Heart right ventricle (tissue), 16 donors: ENCODE measurements at regions not wholly inside any gene's neighbourhood (a gene's known extent, or its start where the extent isn't known, plus 50 kb on each side); places are given as distances from the start of the nearest gene placed in this dataset.

Experiments used
- ATAC-seq, 8 donors: fragments of 200-7000 bp; cut with Tn5 transposase; one replicate each; pipeline ENCODE4 v1.9.1; 2020; ENCODE audit warnings: mild to moderate bottlenecking in 8 of 8, moderate library complexity in 8 of 8, moderate number of reproducible peaks in 1 of 8
- DNase-seq, 2 donors: peaks; one replicate each; pipeline ENCODE4 v3.0.0-alpha.2; 2020
- H3K27ac ChIP-seq, 10 donors: fragments of 200-600 bp; sonication (generic) in 2 of 10; one replicate each; pipeline versions ENCODE4 v1.5.0 to v1.8.0; 2020 to 2022; ENCODE audit warnings: mild to moderate bottlenecking in 3 of 10
- H3K27me3 ChIP-seq, 7 donors: fragments of 200-600 bp; one replicate each; pipeline ENCODE4 v1.8.0; 2021 to 2022; ENCODE audit warnings: mild to moderate bottlenecking in 2 of 7
- H3K36me3 ChIP-seq, 9 donors: fragments of 200-600 bp; sonication (generic) in 1 of 9; one replicate each; pipeline versions ENCODE4 v1.5.0 to v1.8.0; 2020 to 2022; ENCODE audit warnings: mild to moderate bottlenecking in 2 of 9
- H3K4me1 ChIP-seq, 9 donors: fragments of 200-600 bp; sonication (generic) in 1 of 9; one replicate each; pipeline versions ENCODE4 v1.5.0 to v1.8.0; 2020 to 2022; ENCODE audit warnings: mild to moderate bottlenecking in 4 of 9
- H3K4me3 ChIP-seq, 10 donors: fragments of 200-600 bp; sonication (generic) in 2 of 10; one replicate each; pipeline versions ENCODE4 v1.5.0 to v1.8.0; 2020 to 2022; ENCODE audit warnings: mild to moderate bottlenecking in 7 of 10, moderate library complexity in 2 of 10
- H3K9me3 ChIP-seq, 11 donors: fragments of 200-600 bp in 10 of 11; sonication (generic) in 2 of 11; one replicate each; pipeline versions ENCODE4 v1.5.0 to v1.8.0; 2013 to 2022; ENCODE audit warnings: mild to moderate bottlenecking in 2 of 11, control low read depth in 1 of 11, moderate library complexity in 1 of 11
- CTCF ChIP-seq, 9 donors: fragments of 200-600 bp; sonication (generic) in 2 of 9; IDR thresholded peaks; one replicate each; pipeline versions ENCODE4 v1.5.0 to v1.8.0; 2021 to 2022; ENCODE audit warnings: antibody characterized with exemption in 9 of 9, mild to moderate bottlenecking in 5 of 9, moderate library complexity in 1 of 9
- WGBS, 2 donors: extraction: QIAGEN DNeasy Blood & Tissue Kit; methylation state at CpG; one replicate each; pipeline ENCODE4 v1.1.7; 2013; ENCODE audit warnings: inconsistent platforms in 1 of 2; 5-methylcytosine and 5-hydroxymethylcytosine counted together
- intact Hi-C, 10 donors: fragments of 100-400 bp; cut with DNase I; formaldehyde crosslinking; loops; one replicate each; pipeline versions ENCODE4 v1.11.1 to v1.14.2; 2022
- donor health status: Arrhythmogenic right ventricular cardiomyopathy.
- donor health status: ischemic (EF 13 %, LVEDD 7.1; RV severe dilation, severe dysfunction).
- donor health status: healthy with polysubstance abuse.
- donor health status: DM: no; HTN: yes; CAD: no.
- donor health status: DM: no; HTN: no; CAD: no.
- donor health status: ischemic (EF 25% LVEDD 6.9; RV normal size, moderate dysfunction).
- donor health status: ischemic (EF 25% LVEDD 5.7; RV mildly dilated, moderate dysfunction).
- donor health status: healthy.
- donor health status: DM: yes; HTN: yes; CAD: no.
- donor health status: Ischemic cardiomyopathy.
- donor health status: ischemic (EF 35%, LVEDD 5.7; RV mildly dilated, moderate dysfunction).
- donor health status: nonischemic (EF 11% LVEDD 7.7; RV severe dilation, severe dysfunction).
- donor health status: DM: yes; HTN: yes; CAD: no.
- donor health status: PGD.
- donor health status: ischemic (EF 29% LVEDD 5.4; RV normal size, mild dysfunction).
- donor health status: nonischemic (EF 23%, LVEDD 6.1; RV moderate dilation, normal function).

DNA sequence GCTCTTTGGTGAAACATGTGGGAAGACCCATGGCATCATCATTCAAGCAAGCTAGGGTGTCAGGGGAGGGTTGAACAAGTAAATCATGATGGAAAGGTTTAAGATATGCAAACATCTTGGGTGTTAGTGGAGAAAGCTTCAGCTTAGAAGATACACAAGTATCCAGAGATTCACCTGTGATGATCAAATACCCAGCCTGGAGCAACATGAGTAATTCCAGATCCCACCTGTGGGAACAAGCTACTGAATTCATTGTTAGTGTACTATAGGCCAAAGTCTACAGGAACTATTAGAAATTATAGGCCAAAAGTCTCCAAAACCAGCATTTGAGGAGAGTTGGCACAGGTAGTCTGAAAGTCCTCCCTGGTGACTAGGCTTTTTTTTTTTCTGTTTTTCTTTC is 499.9 kb downstream of the NUF2 start:
- Histone ChIP-seq H3K9me3 (peaks cover 0 to 13% (median 0%) of the 10 kb centered on the region in 11 donors), H3K4me3 (no peak overlapping the region), H3K27me3 (no peaks in the 10 kb centered on the region), H3K36me3 (no peaks in the 10 kb centered on the region), H3K27ac (no peak overlapping the region), H3K4me1 (peaks cover 0 to 27% (median 0%) of the 10 kb centered on the region in 9 donors)
- intact Hi-C loops, result no loop called here
- ATAC-seq (no peak), DNase-seq (no peak)
- no peak for TF ChIP-seq CTCF (IDR thresholded peaks at IDR 0.05)

- no peak for TF ChIP-seq CTCF (IDR thresholded peaks at IDR 0.05)
- peaks cover 0 to 13% (median 0%) of the 10 kb centered on the region in 11 donors for H3K9me3 ChIP-seq
- H3K27ac ChIP-seq, result peak overlapping the region in 2 of 10 donors; percentile 6 to 58
- no peaks in the 10 kb centered on the region for H3K36me3 ChIP-seq
- peak in 5 of 8 donors; percentile 54 to 77 (median 63) for ATAC-seq
- peaks cover 0 to 32% (median 0%) of the 10 kb centered on the region in 9 donors for H3K4me1 ChIP-seq
- intact Hi-C loops, result no loop called here
- H3K27me3 ChIP-seq, result no peaks in the 10 kb centered on the region
- no peak for DNase-seq
- H3K4me3 ChIP-seq, result no peak overlapping the region
Observed at GRCh38 chr1:163823017-163823416, 501.3 kb downstream of the NUF2 start.

- Histone ChIP-seq H3K27me3 (no peaks in the 10 kb centered on the region), H3K4me3 (no peak overlapping the region), H3K4me1 (peaks cover 0 to 32% (median 0%) of the 10 kb centered on the region in 9 donors), H3K9me3 (peaks cover 0 to 13% (median 0%) of the 10 kb centered on the region in 11 donors), H3K36me3 (no peaks in the 10 kb centered on the region), H3K27ac (peak overlapping the region in 2 of 10 donors; percentile 10 to 58)
- no peak for TF ChIP-seq CTCF (IDR thresholded peaks at IDR 0.05)
- DNase-seq, result peak; percentile 23 to 36
- intact Hi-C loops, result no loop called here
- 19 to 33% methylated on average over 1 of the region's 1 CpG for WGBS, 2 donors
- ATAC-seq, result peak in 6 of 8 donors; percentile 37 to 65 (median 54)
Observed at GRCh38 chr1:163824006-163824405, 502.3 kb downstream of the NUF2 start.

GRCh38 chr1:163824490-163824889 is 502.7 kb downstream of the NUF2 start:
- Histone ChIP-seq H3K27me3 (no peaks in the 10 kb centered on the region), H3K4me1 (peaks cover 0 to 32% (median 0%) of the 10 kb centered on the region in 9 donors), H3K4me3 (no peak overlapping the region), H3K36me3 (no peaks in the 10 kb centered on the region), H3K27ac (peak overlapping the region in 1 of 10 donors; percentile 10), H3K9me3 (peaks cover 0 to 13% (median 0%) of the 10 kb centered on the region in 11 donors)
- no peak for DNase-seq
- 83 to 92% methylated on average over 3 of the region's 3 CpGs for WGBS, 2 donors
- intact Hi-C loops, result no loop called here
- no peak for TF ChIP-seq CTCF (IDR thresholded peaks at IDR 0.05)
- ATAC-seq, result no peak
